Posterior cingulate gyrus (tissue), 11 donors: ENCODE measurements at regions not wholly inside any gene's neighbourhood (a gene's known extent, or its start where the extent isn't known, plus 50 kb on each side); places are given as distances from the start of the nearest gene placed in this dataset.
"Not testable (repeated sequence)": the region's sequence is repeated elsewhere in the genome, so short reads cannot be mapped to it uniquely, and the experiment has no call there.

ENCODE experiments used
- DNase-seq, 10 donors: peaks; one replicate each; pipeline versions ENCODE4 v3.0.0 to v3.0.0-alpha.2; 2020 to 2021; ENCODE audit warnings: mixed read lengths in 3 of 10
- intact Hi-C: fragments of 100-400 bp; cut with DNase I; formaldehyde crosslinking; loops from one replicate; pipeline ENCODE4 v1.15.1; 2023

- intact Hi-C loops: not testable (repeated sequence)
- DNase-seq: peak in 3 of 10 donors; percentile 2 to 27 (median 22)
Observed at GRCh38 chr18:15315301-15315700, 567.3 kb downstream of the ANKRD30B start.

- DNase-seq, intact Hi-C loops: not testable (repeated sequence)
Observed at GRCh38 chr18:15318655-15319054, 570.7 kb downstream of the ANKRD30B start.

GRCh38 chr18:15329713-15330112 lies 581.7 kb downstream of the ANKRD30B start:
- intact Hi-C loops: not testable (repeated sequence)
- DNase-seq: peak in 1 of 10 donors; percentile 41

- intact Hi-C loops: not testable (repeated sequence)
- DNase-seq: peak in 1 of 10 donors; percentile 77
Observed at GRCh38 chr18:15330149-15330548, 582.2 kb downstream of the ANKRD30B start.

- intact Hi-C loops: not testable (repeated sequence)
- peak in 1 of 10 donors; percentile 69 for DNase-seq
Observed at GRCh38 chr18:15330600-15330999, 582.6 kb downstream of the ANKRD30B start.

GRCh38 chr18:15375671-15376070 lies 627.7 kb downstream of the ANKRD30B start:
- DNase-seq, intact Hi-C loops: not testable (repeated sequence)

- intact Hi-C loops, DNase-seq: not testable (repeated sequence)
Observed at GRCh38 chr18:15407874-15408273, 659.9 kb downstream of the ANKRD30B start.
